BJ (cell line): ENCODE measurements at regions not wholly inside any gene's neighbourhood (a gene's known extent, or its start where the extent isn't known, plus 50 kb on each side); places are given as distances from the start of the nearest gene placed in this dataset.

Experiments used
- CTCF ChIA-PET: fragments of 350-600 bp; formaldehyde crosslinking; extraction: SDS; loops from one replicate; lab custom pipeline; 2021; ENCODE audit warnings: antibody characterized with exemption, inconsistent platforms; lab: Yijun Ruan, JAX
- POLR2A ChIA-PET: fragments of 300-600 bp; sonication (Branson Sonifier 250); formaldehyde crosslinking; extraction: SDS; loops from one replicate; lab custom pipeline; 2021; ENCODE audit warnings: antibody characterized with exemption; lab: Charles Lee
- DNase-seq: peaks from one replicate; pipeline ENCODE4 v3.0.0-alpha.2; 2011; ENCODE audit warnings: low read depth
- H3K27me3 ChIP-seq: 2 replicates; pipeline ENCODE4 v1.6.0; 2011; ENCODE audit warnings: low read length; ENCODE audit not compliant: control insufficient read depth, insufficient read depth
- H3K36me3 ChIP-seq: 2 replicates; pipeline ENCODE4 v1.5.1; 2011; ENCODE audit warnings: low read length; ENCODE audit not compliant: control insufficient read depth, insufficient read depth
- H3K4me3 ChIP-seq: 2 replicates; pipeline ENCODE4 v1.5.1; 2011; ENCODE audit warnings: low read depth, mild to moderate bottlenecking, control low read depth, low read length
- CTCF ChIP-seq: IDR thresholded peaks from 2 replicates; pipeline ENCODE4 v1.5.1; 2011; ENCODE audit warnings: low read depth, mild to moderate bottlenecking, control low read depth, inconsistent platforms, low read length, moderate library complexity; ENCODE audit not compliant: insufficient read depth

GRCh38 chr7:53740971-53741370, 705.5 kb downstream of the POM121L12 start:
- POLR2A ChIA-PET, result no interaction called here

GRCh38 chr7:53743697-53744402, 708.4 kb downstream of the POM121L12 start:
- no peak for TF ChIP-seq CTCF
- ChIA-PET POLR2A (no interaction called here), CTCF (no interaction called here)
- Histone ChIP-seq H3K4me3 (no peak overlapping the region), H3K27me3 (no peaks in the 10 kb centered on the region), H3K36me3 (no peaks in the 10 kb centered on the region)
- DNase-seq, result no peak

More at GRCh38 chr7:53740971-53741370, 705.5 kb downstream of the POM121L12 start:
- Histone ChIP-seq H3K36me3 (no peaks in the 10 kb centered on the region), H3K4me3 (no peak overlapping the region), H3K27me3 (no peaks in the 10 kb centered on the region)
- DNase-seq, result no peak
- no peak for TF ChIP-seq CTCF
- CTCF ChIA-PET, result no interaction called here

GRCh38 chr7:53744403-53744760, 708.9 kb downstream of the POM121L12 start:
- no peak overlapping the region for H3K4me3 ChIP-seq
- CTCF ChIA-PET, result no interaction called here
- TF ChIP-seq CTCF, result no peak
- H3K36me3 ChIP-seq, result no peaks in the 10 kb centered on the region
- DNase-seq, result no peak
- no peaks in the 10 kb centered on the region for H3K27me3 ChIP-seq
- POLR2A ChIA-PET, result no interaction called here

- ChIA-PET POLR2A (no interaction called here), CTCF (no interaction called here)
Measured at GRCh38 chr7:53756946-53757345, 721.5 kb downstream of the POM121L12 start.

GRCh38 chr7:53768186-53768585, 732.8 kb downstream of the POM121L12 start:
- no peak overlapping the region for H3K4me3 ChIP-seq
- H3K27me3 ChIP-seq, result no peaks in the 10 kb centered on the region
- no peaks in the 10 kb centered on the region for H3K36me3 ChIP-seq
- no peak for TF ChIP-seq CTCF
- ChIA-PET CTCF (interaction anchor here (0.6 to 1.0 kb wide), 2 partner anchors 9 kb away, joined by 3 read pairs; no protein-coding TSS in a partner anchor), POLR2A (no interaction called here)
- no peak for DNase-seq

More at GRCh38 chr7:53756946-53757345, 721.5 kb downstream of the POM121L12 start:
- H3K36me3 ChIP-seq, result no peaks in the 10 kb centered on the region
- DNase-seq, result no peak
- no peaks in the 10 kb centered on the region for H3K27me3 ChIP-seq
- TF ChIP-seq CTCF, result no peak
- H3K4me3 ChIP-seq, result no peak overlapping the region
